H1 (cell line): ENCODE measurements at regions not wholly inside any gene's neighbourhood (a gene's known extent, or its start where the extent isn't known, plus 50 kb on each side); places are given as distances from the start of the nearest gene placed in this dataset.

Source experiments
- CTCF ChIA-PET: fragments of 300-600 bp; sonication (Branson Sonifier 250); formaldehyde crosslinking; loops from one replicate; lab custom pipeline; 2021; ENCODE audit not compliant: partially characterized antibody; lab: Charles Lee
- POLR2A ChIA-PET: fragments of 300-600 bp; sonication (Branson Sonifier 250); formaldehyde crosslinking; loops from one replicate; lab custom pipeline; 2021; ENCODE audit warnings: inconsistent platforms; ENCODE audit not compliant: partially characterized antibody; lab: Charles Lee
- DNase-seq, 2 experiments: peaks; one replicate each; pipeline versions ENCODE4 v3.0.0 to v3.0.0-alpha.2; 2010 to 2022; ENCODE audit warnings: low spot score in 2 of 2, low read depth in 1 of 2, mixed read lengths in 1 of 2
- FAIRE-seq: peaks from 2 replicates; lab custom pipeline; 2011; peaks lifted over from hg19 to GRCh38; lab: Jason Lieb, UNC
- H2AFZ ChIP-seq: 2 replicates; pipeline ENCODE4 v1.8.1; 2012; ENCODE audit warnings: low read length, inconsistent platforms
- H2AK5ac ChIP-seq: 2 replicates; pipeline ENCODE4 v1.6.1; 2013; ENCODE audit warnings: low read depth, low read length
- H2BK120ac ChIP-seq: replicated peaks from 2 replicates; pipeline ENCODE3; 2013; ENCODE audit warnings: low read depth, low read length, inconsistent platforms
- H2BK12ac ChIP-seq: 2 replicates; pipeline ENCODE4 v1.6.1; 2013; ENCODE audit warnings: low read depth, low read length
- H2BK15ac ChIP-seq: 2 replicates; pipeline ENCODE4 v1.6.1; 2013; ENCODE audit warnings: low read length
- H2BK20ac ChIP-seq: 2 replicates; pipeline ENCODE4 v1.6.1; 2013; ENCODE audit warnings: low read length
- H2BK5ac ChIP-seq: 2 replicates; pipeline ENCODE4 v1.6.1; 2013; ENCODE audit warnings: low read depth, low read length
- H3K14ac ChIP-seq: 2 replicates; pipeline ENCODE4 v1.6.1; 2013; ENCODE audit warnings: inconsistent platforms; ENCODE audit not compliant: insufficient read length
- H3K18ac ChIP-seq: 2 replicates; pipeline ENCODE4 v1.6.1; 2013; ENCODE audit warnings: low read length; ENCODE audit errors: extremely low read depth
- H3K23ac ChIP-seq: 2 replicates; pipeline ENCODE4 v1.6.1; 2013; ENCODE audit warnings: inconsistent platforms; ENCODE audit not compliant: insufficient read length
- H3K23me2 ChIP-seq: 2 replicates; pipeline ENCODE4 v1.6.1; 2013; ENCODE audit warnings: low read depth, low read length
- H3K27ac ChIP-seq: 2 replicates; pipeline ENCODE4 v1.6.1; 2011; ENCODE audit warnings: low read depth, low read length, inconsistent platforms
- H3K27me3 ChIP-seq, 4 experiments: replicated peaks in 1 of 4; 1 replicate in 1 of 4; 2 replicates in 3 of 4; pipeline versions ENCODE4 v1.6.1 to v1.8.1; 2011 to 2013; ENCODE audit warnings: low read length in 3 of 4, mild to moderate bottlenecking in 3 of 4, inconsistent platforms in 2 of 4, mixed read lengths in 2 of 4, moderate library complexity in 1 of 4; ENCODE audit not compliant: control insufficient read depth in 3 of 4, insufficient read depth in 3 of 4; ENCODE audit errors: extremely low read depth in 1 of 4
- H3K36me3 ChIP-seq, 4 experiments: 2 replicates each; pipeline versions ENCODE4 v1.6.1 to v1.8.1; 2011 to 2013; ENCODE audit warnings: mild to moderate bottlenecking in 4 of 4, low read length in 3 of 4, moderate library complexity in 2 of 4, control low read depth in 1 of 4, inconsistent platforms in 1 of 4; ENCODE audit not compliant: insufficient read depth in 4 of 4, control insufficient read depth in 2 of 4
- H3K4ac ChIP-seq: replicated peaks from 2 replicates; pipeline ENCODE3; 2013; ENCODE audit warnings: low read length, low read depth, mixed read lengths, inconsistent platforms; ENCODE audit not compliant: insufficient read length
- H3K4me1 ChIP-seq, 4 experiments: replicated peaks in 1 of 4; 1 replicate in 1 of 4; 2 replicates in 3 of 4; pipeline versions ENCODE4 v1.6.1 to v1.8.1; 2011 to 2013; ENCODE audit warnings: low read length in 3 of 4, inconsistent platforms in 2 of 4, mixed read lengths in 1 of 4; ENCODE audit not compliant: insufficient read depth in 4 of 4, control insufficient read depth in 3 of 4
- H3K4me2 ChIP-seq, 2 experiments: 2 replicates each; pipeline versions ENCODE4 v1.6.1 to v1.8.1; 2011 to 2013; ENCODE audit warnings: low read depth in 2 of 2, low read length in 2 of 2, control low read depth in 1 of 2, inconsistent platforms in 1 of 2, mild to moderate bottlenecking in 1 of 2; ENCODE audit not compliant: insufficient read depth in 1 of 2
- H3K4me3 ChIP-seq, 4 experiments: fragments of 200-600, 300-600 bp in 1 of 4; sonication (generic), shearing (Covaris generic), sonication (Bioruptor Twin) in 1 of 4; 2 replicates each; pipeline versions ENCODE4 v1.5.1 to v1.8.1; 2011 to 2016; ENCODE audit warnings: low read length in 4 of 4, low read depth in 3 of 4, control low read depth in 2 of 4, inconsistent platforms in 2 of 4, mild to moderate bottlenecking in 2 of 4, mixed read lengths in 1 of 4, moderate library complexity in 1 of 4; ENCODE audit not compliant: insufficient read depth in 2 of 4; ENCODE audit errors: extremely low read depth in 1 of 4
- H3K56ac ChIP-seq: replicated peaks from 2 replicates; pipeline ENCODE3; 2013; ENCODE audit warnings: low read depth, mild to moderate bottlenecking, mixed read lengths, low read length, inconsistent platforms; ENCODE audit not compliant: insufficient read length
- H3K79me1 ChIP-seq: 2 replicates; pipeline ENCODE4 v1.6.1; 2013; ENCODE audit warnings: low read depth, low read length, control low read depth
- H3K79me2 ChIP-seq, 2 experiments: 2 replicates each; pipeline versions ENCODE4 v1.6.1 to v1.8.1; 2012 to 2013; ENCODE audit warnings: low read length in 2 of 2, mild to moderate bottlenecking in 2 of 2, inconsistent platforms in 1 of 2; ENCODE audit not compliant: insufficient read depth in 2 of 2, control insufficient read depth in 1 of 2
- H3K9ac ChIP-seq, 4 experiments: replicated peaks in 1 of 4; 1 replicate in 1 of 4; 2 replicates in 3 of 4; pipeline versions ENCODE4 v1.6.1 to v1.8.1; 2011 to 2013; ENCODE audit warnings: low read depth in 3 of 4, low read length in 3 of 4, control low read depth in 2 of 4, mild to moderate bottlenecking in 2 of 4, moderate library complexity in 2 of 4, inconsistent platforms in 1 of 4; ENCODE audit errors: extremely low read depth in 1 of 4
- H3K9me3 ChIP-seq, 2 experiments: 2 replicates each; pipeline versions ENCODE4 v1.6.1 to v1.8.1; 2012 to 2013; ENCODE audit warnings: mild to moderate bottlenecking in 2 of 2, moderate library complexity in 2 of 2, control low read depth in 1 of 2, inconsistent platforms in 1 of 2, low read depth in 1 of 2, low read length in 1 of 2, mixed read lengths in 1 of 2; ENCODE audit not compliant: insufficient read depth in 2 of 2
- H4K20me1 ChIP-seq, 2 experiments: replicated peaks in 1 of 2; 2 replicates each; pipeline versions ENCODE3 to v1.8.1; 2011 to 2013; ENCODE audit warnings: inconsistent platforms in 2 of 2, low read length in 2 of 2, mild to moderate bottlenecking in 1 of 2; ENCODE audit not compliant: insufficient read depth in 2 of 2, control insufficient read depth in 1 of 2
- H4K5ac ChIP-seq: 2 replicates; pipeline ENCODE4 v1.6.1; 2013; ENCODE audit warnings: low read length, low read depth, mixed read lengths, inconsistent platforms; ENCODE audit not compliant: insufficient read length
- H4K8ac ChIP-seq: 2 replicates; pipeline ENCODE4 v1.8.0; 2013; ENCODE audit warnings: mild to moderate bottlenecking, moderate library complexity, low read length, inconsistent platforms; ENCODE audit not compliant: insufficient read depth; ENCODE audit errors: extremely low read depth
- H4K91ac ChIP-seq: replicated peaks from 2 replicates; pipeline ENCODE3; 2013; ENCODE audit warnings: low read length, mixed read lengths, inconsistent platforms; ENCODE audit not compliant: insufficient read length
- SP1 ChIP-seq: IDR thresholded peaks from 2 replicates; pipeline ENCODE4 v1.6.1; 2011; ENCODE audit warnings: low read depth, low read length
- WGBS, 2 experiments: shearing (Covaris generic) in 1 of 2; methylation state at CpG; one replicate each; pipeline versions ENCODE4 v1.1.6 to v1.1.7; 2013 to 2015; ENCODE audit warnings: low lambda C conversion rate in 2 of 2, mixed read lengths in 2 of 2, inconsistent platforms in 1 of 2, low coverage in 1 of 2, missing lambda C conversion rate in 1 of 2; ENCODE audit not compliant: insufficient replicate concordance in 2 of 2, insufficient coverage in 1 of 2, insufficient read length in 1 of 2; ENCODE audit errors: extremely low coverage in 1 of 2, missing lambda C conversion rate in 1 of 2; 5-methylcytosine and 5-hydroxymethylcytosine counted together

DNA sequence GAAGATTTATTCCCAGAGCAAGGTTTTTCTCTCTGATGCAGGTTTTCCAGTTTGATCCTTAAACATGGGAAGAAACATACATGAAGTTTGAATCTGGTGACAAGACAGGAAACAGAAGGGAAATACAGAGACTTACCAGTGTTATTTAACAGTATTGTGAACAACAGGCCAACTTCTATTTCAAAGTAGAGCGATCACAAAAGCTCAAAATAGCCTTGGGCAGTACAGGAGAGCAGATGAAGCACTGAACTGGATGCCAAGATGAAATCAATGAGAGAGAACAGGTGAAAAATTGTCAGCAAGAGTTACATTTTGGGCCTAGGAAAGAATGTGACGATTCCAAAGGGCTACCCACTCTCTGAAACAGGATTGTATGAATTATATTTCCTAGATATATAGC lies 114.8 kb upstream of the PTPRK start:
- Histone ChIP-seq H2BK5ac (no peak overlapping the region), H3K9ac (no peak overlapping the region), H2BK15ac (no peak overlapping the region), H2AFZ (no peak overlapping the region), H2AK5ac (no peak overlapping the region), H3K4me1 (no peaks in the 10 kb centered on the region), H2BK12ac (no peak overlapping the region), H3K4me2 (no peak overlapping the region), H3K79me1 (no peaks in the 10 kb centered on the region), H2BK20ac (no peak overlapping the region), H2BK120ac (no peak overlapping the region), H3K14ac (no peak overlapping the region), H3K79me2 (no peaks in the 10 kb centered on the region), H3K23me2 (no peaks in the 10 kb centered on the region; the same call in 1 of the 2 replicates), H3K4ac (no peak overlapping the region), H3K56ac (no peak overlapping the region), H3K18ac (no peak overlapping the region), H3K36me3 (no peaks in the 10 kb centered on the region), H4K5ac (no peak overlapping the region), H4K8ac (no peak overlapping the region), H3K27ac (no peak overlapping the region), H4K91ac (no peak overlapping the region), H3K4me3 (no peak overlapping the region), H3K23ac (no peak overlapping the region), H3K27me3 (no peaks in the 10 kb centered on the region), H4K20me1 (no peaks in the 10 kb centered on the region), H3K9me3 (no peaks in the 10 kb centered on the region)
- TF ChIP-seq SP1: no peak
- DNase-seq (no peak), FAIRE-seq (no peak)
- POLR2A ChIA-PET: no interaction called here
- 93% methylated on average over 2 of the region's 2 CpGs; no CpG with 5 or more reads in 1 of the 2 experiments for WGBS, 2 experiments
- CTCF ChIA-PET: no interaction called here
